HUES48 (cell line): ENCODE measurements at regions not wholly inside any gene's neighbourhood (a gene's known extent, or its start where the extent isn't known, plus 50 kb on each side); places are given as distances from the start of the nearest gene placed in this dataset.

Experiments
- H3K27ac ChIP-seq: one replicate; pipeline ENCODE4 v1.7.0; 2013; ENCODE audit warnings: low read depth, low read length, inconsistent platforms
- H3K27me3 ChIP-seq: 2 replicates; pipeline ENCODE4 v1.6.1; 2013; ENCODE audit warnings: mild to moderate bottlenecking, low read length; ENCODE audit not compliant: control insufficient read depth, insufficient read depth
- H3K36me3 ChIP-seq: 2 replicates; pipeline ENCODE4 v1.6.1; 2013; ENCODE audit warnings: low read length; ENCODE audit not compliant: control insufficient read depth, insufficient read depth
- H3K4me1 ChIP-seq: 2 replicates; pipeline ENCODE4 v1.6.1; 2013; ENCODE audit warnings: mild to moderate bottlenecking, low read length; ENCODE audit not compliant: control insufficient read depth, insufficient read depth
- H3K4me3 ChIP-seq: 2 replicates; pipeline ENCODE4 v1.5.1; 2013; ENCODE audit warnings: mild to moderate bottlenecking, low read depth, low read length
- H3K9ac ChIP-seq: 2 replicates; pipeline ENCODE4 v1.6.1; 2013; ENCODE audit warnings: mild to moderate bottlenecking, low read depth, low read length, moderate library complexity
- H3K9me3 ChIP-seq: 2 replicates; pipeline ENCODE4 v1.6.1; 2013; ENCODE audit warnings: low read length; ENCODE audit not compliant: control insufficient read depth, insufficient read depth

DNA sequence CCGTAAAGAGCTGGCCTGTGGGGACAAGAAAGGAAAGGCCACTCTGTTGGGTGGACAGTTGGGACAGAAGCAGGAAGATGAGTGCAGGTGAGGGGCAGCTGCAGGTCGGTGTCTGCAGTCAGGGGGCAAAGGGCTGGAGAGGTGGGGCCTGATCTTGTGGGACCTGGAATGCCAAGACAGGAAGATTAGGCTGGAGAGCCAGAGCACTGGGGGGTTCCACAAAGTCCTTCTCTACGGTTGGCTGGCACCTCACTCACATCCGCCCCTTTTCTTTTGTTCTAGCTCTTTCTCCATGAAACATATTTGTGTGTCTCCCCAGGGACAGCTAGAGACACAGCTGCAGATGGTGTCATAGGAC lies 404.1 kb downstream of the PTPRU start:
- Histone ChIP-seq H3K27ac (no peak overlapping the region), H3K4me1 (peaks cover 8% of the 10 kb centered on the region), H3K36me3 (no peaks in the 10 kb centered on the region), H3K9me3 (no peaks in the 10 kb centered on the region), H3K9ac (no peak overlapping the region), H3K4me3 (no peak overlapping the region), H3K27me3 (no peaks in the 10 kb centered on the region)

DNA sequence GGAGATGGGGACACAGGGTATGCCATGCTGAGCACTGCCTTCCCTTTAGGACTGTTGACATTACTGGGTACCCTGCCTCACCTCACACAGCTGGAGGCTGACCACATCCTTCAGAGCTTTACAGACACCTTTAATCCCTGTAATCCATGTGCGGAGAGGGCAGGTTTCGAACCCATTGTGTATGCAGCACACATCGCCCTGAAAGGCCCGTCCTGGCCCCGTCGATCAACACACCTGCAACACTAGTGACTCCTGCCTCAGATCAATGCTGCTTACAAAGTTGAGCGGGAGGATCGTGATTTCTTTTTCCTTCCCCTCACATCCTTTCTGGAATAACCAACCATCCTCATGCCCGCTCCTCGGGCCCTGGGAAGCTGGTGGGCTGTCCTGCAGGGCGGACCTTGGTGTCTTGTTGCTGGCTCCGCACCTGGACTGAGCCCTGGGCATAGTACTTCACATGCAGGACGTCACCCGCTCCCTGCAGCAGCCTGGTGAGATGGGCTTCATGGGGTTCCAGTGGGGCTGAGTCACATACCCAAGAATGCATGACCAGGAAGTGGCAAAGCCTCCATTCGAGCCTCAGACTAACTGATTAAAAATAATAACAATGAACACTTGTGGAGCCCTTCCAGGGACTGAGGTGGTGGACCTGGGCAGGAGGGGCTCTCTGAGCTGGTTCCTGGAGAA lies 403.6 kb downstream of the PTPRU start:
- H3K4me1 ChIP-seq: 0 out of 2 replicates have a peak, but pooled peaks cover 2% of the 10 kb centered on the region
- no peak overlapping the region for H3K4me3 ChIP-seq
- no peak overlapping the region for H3K9ac ChIP-seq
- H3K9me3 ChIP-seq: no peaks in the 10 kb centered on the region
- no peaks in the 10 kb centered on the region for H3K27me3 ChIP-seq
- no peaks in the 10 kb centered on the region for H3K36me3 ChIP-seq
- no peak overlapping the region for H3K27ac ChIP-seq

DNA sequence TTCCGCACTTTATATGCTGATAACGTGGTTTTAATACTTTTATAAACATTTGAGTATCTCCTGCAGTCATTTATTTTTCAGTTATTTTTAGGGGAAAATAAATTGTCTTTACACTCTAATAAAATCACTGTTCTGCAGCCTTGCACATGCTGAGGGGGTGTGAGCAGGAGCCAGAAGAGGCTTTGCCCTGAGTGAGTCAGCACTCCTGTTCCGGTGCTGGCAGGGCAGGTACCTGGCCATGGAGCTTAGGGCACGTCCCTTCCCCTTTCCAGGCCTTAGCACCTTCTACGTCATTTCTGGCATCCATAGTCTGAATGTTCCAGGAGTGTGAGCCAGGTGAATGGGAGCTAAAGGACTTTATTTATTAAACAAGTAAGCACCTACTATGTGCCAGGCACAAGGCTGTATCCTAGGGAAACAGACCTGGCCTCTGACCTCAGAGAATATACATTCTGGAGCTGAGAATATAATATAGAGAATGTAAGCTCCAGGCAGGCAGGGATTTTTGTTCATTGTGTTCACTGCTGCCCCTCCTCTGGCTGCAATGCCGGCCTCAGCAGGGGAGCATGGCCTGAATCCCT lies 402.9 kb downstream of the PTPRU start:
- H3K9me3 ChIP-seq: no peaks in the 10 kb centered on the region
- H3K27me3 ChIP-seq: no peaks in the 10 kb centered on the region
- H3K4me3 ChIP-seq: no peak overlapping the region
- H3K36me3 ChIP-seq: no peaks in the 10 kb centered on the region
- H3K9ac ChIP-seq: no peak overlapping the region
- no peaks in the 10 kb centered on the region for H3K4me1 ChIP-seq
- H3K27ac ChIP-seq: no peak overlapping the region

DNA sequence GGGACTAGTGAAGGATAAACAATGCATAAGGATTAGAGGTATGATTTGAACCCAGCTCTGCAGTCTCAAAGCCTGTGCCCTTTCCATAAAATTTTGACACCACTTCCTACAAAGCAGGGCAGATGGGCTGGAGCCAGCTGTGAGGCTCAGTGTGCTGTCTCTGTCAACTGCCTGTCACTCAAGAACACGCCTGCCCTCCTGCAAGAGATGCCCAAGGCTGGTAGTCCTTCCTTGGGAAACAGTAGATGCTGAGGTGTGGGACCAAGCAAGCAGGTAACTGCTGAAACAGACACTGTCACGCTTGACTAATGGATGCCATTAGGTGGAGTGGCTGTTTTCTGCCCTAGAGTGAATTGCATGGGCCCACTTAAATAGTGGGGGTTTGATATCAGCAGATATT lies 402.0 kb downstream of the PTPRU start:
- Histone ChIP-seq H3K36me3 (no peaks in the 10 kb centered on the region), H3K27ac (no peak overlapping the region), H3K27me3 (no peaks in the 10 kb centered on the region), H3K4me1 (no peaks in the 10 kb centered on the region), H3K9ac (no peak overlapping the region), H3K9me3 (no peaks in the 10 kb centered on the region), H3K4me3 (no peak overlapping the region)

DNA sequence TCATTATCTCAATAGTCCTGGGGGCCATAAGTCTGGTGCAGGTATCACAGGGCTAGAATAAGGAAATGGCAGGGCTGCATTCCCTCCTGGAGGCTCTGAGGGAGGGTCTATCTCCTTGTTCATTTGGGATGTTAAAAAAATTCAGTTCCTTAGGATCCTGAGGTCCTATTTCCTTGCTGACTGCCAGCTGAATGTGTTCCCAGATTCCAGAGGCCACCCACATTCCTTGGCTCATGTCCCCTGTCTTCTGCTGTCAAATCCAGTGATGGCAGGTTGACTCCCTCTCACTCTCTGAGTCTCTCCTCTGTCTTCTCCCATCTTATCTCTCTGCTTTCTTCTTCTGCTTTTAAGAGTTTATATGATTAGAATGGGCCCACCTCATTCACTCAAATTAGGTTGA lies 400.6 kb downstream of the PTPRU start:
- Histone ChIP-seq H3K9me3 (no peaks in the 10 kb centered on the region), H3K4me3 (no peak overlapping the region), H3K4me1 (no peaks in the 10 kb centered on the region), H3K9ac (no peak overlapping the region), H3K27me3 (no peaks in the 10 kb centered on the region), H3K27ac (no peak overlapping the region), H3K36me3 (no peaks in the 10 kb centered on the region)

DNA sequence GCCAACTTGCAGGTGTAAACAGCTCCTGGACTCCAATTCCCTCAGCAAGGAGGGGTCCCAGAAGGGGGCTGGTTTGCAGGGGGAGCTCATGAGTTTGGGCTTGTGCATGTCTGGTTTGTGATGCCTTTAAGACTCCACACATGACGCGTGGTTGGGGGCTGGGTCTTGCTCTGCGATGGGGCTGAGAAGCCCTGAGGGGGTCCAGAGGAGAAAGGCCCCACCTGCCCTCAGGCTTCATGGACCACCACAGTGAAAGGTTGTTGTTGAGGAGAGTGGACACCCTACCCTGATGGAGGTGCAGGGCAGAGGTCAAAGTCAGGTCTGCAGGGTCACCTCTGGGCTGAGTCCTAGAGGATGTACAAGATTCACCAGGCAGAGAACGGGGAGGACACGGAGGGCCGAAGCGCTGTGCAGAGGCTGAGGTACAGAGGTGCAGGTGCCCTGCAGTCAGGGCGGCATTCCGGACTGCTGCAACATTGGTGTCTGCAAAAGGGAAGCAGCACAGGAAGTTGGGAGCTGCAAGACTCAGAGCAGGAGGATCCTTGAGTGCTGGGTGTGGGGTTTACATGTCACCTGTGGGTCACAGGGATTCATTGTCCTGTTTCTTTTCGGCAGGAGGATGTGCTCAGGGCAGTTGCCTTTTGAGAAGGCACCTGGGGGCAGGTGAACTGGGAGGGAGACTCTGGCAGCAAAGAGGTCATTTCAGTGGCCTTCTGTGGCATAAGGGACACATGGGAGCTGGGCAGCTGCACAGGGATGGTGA lies 399.4 kb downstream of the PTPRU start:
- Histone ChIP-seq H3K27ac (no peak overlapping the region), H3K4me1 (no peaks in the 10 kb centered on the region), H3K9ac (no peak overlapping the region), H3K4me3 (no peak overlapping the region), H3K9me3 (no peaks in the 10 kb centered on the region), H3K27me3 (no peaks in the 10 kb centered on the region), H3K36me3 (no peaks in the 10 kb centered on the region)

DNA sequence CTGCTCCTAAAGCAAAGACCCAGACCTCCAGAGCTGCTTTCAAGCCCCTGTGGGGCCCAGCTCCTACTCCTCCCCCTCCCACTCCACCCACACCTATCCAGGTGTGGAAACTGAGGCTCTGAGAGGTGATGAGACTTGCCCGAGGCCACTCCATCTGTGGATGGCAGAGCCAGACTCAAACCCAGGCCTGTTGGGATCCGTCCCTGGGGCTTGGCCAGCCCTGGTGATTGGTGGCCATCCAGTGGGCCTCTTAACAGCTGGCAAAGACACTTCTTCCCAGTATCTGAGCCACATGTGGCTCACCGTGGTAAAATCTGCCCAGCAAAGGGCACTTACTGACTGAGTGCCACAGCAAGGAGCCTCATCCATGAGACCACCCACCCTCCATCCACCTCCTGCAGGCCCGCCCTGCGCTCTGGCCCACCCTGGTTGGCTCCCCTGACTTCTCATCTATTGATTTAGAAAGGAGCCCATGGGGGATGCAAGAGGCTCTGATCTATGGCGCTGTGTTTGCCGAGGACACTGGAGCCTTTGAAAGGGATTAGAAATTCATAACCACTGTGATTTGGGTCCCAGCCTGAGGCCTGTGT lies 398.5 kb downstream of the PTPRU start:
- Histone ChIP-seq H3K27ac (no peak overlapping the region), H3K4me3 (no peak overlapping the region), H3K4me1 (no peaks in the 10 kb centered on the region), H3K9me3 (no peaks in the 10 kb centered on the region), H3K27me3 (no peaks in the 10 kb centered on the region), H3K9ac (no peak overlapping the region), H3K36me3 (no peaks in the 10 kb centered on the region)

DNA sequence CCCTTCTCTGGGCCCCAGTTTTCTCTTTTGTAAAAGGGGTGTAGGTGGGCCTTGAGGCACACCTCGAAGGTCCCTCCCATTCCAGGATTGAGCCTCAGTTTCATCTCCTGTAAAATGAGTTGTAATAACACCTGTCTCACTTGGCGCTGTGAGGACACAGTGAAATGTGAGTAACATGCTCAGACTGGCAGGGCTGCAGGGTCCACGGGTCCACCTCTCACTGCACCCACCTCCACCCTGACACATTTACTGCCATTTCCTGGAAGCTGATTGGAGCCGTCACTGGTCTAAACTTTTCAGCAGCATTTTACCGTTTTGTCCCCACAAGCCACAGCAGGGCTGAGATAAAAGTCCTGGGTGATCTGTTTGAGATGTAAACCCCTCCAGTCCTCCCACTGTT lies 398.0 kb downstream of the PTPRU start:
- Histone ChIP-seq H3K27me3 (no peaks in the 10 kb centered on the region), H3K27ac (no peak overlapping the region), H3K4me3 (no peak overlapping the region)

DNA sequence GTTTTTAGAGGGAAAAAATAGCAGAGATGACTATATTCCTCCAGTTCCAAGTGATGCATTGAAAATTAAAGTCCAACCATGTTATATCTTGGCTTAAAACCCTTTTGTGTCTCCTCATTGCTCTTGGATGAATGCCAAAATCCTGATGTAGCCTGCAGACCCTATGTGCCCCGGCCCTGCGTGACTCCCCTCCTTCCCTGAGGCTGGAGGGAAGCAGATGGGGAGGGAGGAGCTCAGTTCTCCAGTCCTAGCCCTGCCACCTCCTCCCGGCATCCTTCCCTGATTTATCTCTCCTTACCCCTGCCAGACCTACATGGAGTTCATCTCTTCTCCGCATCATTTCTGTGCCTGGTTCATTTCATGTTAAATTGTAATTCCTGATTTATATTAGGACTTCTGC lies 397.4 kb downstream of the PTPRU start:
- no peak overlapping the region for H3K9ac ChIP-seq
- no peak overlapping the region for H3K27ac ChIP-seq
- H3K36me3 ChIP-seq: no peaks in the 10 kb centered on the region
- no peaks in the 10 kb centered on the region for H3K4me1 ChIP-seq
- H3K4me3 ChIP-seq: no peak overlapping the region
- H3K9me3 ChIP-seq: no peaks in the 10 kb centered on the region
- H3K27me3 ChIP-seq: no peaks in the 10 kb centered on the region

More for the DNA sequence above, 398.0 kb downstream of the PTPRU start:
- Histone ChIP-seq H3K9ac (no peak overlapping the region), H3K4me1 (no peaks in the 10 kb centered on the region), H3K36me3 (no peaks in the 10 kb centered on the region), H3K9me3 (no peaks in the 10 kb centered on the region)

DNA sequence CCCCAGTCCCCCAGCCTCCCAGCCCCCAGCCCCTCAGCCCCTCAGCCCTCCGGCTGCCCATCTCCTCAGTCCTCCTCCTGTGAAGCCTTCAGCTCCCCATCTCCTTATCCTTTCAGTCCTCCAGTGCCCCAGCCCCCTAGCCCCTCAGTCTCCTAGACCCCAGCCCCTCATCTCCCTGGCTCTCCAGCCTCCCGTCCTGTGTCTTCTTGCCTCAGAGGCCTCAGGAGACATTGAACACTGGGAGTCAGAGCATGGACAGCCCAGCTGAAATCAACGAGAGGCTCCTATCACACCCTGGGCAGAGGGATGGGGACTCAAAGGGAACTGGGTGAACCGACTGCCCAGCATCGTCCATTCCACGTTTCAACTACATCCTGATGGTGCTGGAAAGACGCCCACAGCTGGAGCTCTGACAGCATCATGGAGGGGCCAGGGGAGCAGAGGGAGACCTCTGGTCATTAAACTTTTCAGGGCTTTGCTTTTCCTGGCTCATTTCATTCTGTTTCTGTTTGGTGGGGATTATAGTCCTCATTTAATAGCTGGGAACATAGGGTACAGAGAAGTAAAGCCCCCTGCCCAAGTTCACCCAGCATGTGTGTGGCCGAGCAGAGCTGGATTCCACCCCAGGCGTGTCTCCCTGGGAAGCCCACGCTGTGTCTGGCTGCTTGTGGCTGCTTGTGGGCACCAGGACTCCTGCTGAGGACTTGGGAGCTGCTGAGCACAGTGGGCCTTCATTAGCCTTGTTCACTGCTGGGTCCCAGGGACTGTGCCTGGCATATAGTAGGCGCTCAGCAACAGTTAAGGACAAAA lies 396.7 kb downstream of the PTPRU start:
- Histone ChIP-seq H3K27me3 (no peaks in the 10 kb centered on the region), H3K36me3 (no peaks in the 10 kb centered on the region), H3K9me3 (no peaks in the 10 kb centered on the region), H3K9ac (no peak overlapping the region), H3K27ac (no peak overlapping the region), H3K4me1 (no peaks in the 10 kb centered on the region), H3K4me3 (no peak overlapping the region)
